ELF-1 (cell line): ENCODE measurements at regions not wholly inside any gene's neighbourhood (a gene's known extent, or its start where the extent isn't known, plus 50 kb on each side); places are given as distances from the start of the nearest gene placed in this dataset.
"Not testable (repeated sequence)": the region's sequence is repeated elsewhere in the genome, so short reads cannot be mapped to it uniquely, and the experiment has no call there.

Source experiments
- DNase-seq: peaks from one replicate; pipeline ENCODE4 v3.0.0-alpha.2; 2016; ENCODE audit warnings: low read depth, low spot score

- DNase-seq: no peak
Observed at GRCh38 chr1:38787041-38787440, 72.5 kb downstream of the RRAGC start.

- no peak for DNase-seq
Observed at GRCh38 chr1:38786040-38786436, 73.5 kb downstream of the RRAGC start.

DNA sequence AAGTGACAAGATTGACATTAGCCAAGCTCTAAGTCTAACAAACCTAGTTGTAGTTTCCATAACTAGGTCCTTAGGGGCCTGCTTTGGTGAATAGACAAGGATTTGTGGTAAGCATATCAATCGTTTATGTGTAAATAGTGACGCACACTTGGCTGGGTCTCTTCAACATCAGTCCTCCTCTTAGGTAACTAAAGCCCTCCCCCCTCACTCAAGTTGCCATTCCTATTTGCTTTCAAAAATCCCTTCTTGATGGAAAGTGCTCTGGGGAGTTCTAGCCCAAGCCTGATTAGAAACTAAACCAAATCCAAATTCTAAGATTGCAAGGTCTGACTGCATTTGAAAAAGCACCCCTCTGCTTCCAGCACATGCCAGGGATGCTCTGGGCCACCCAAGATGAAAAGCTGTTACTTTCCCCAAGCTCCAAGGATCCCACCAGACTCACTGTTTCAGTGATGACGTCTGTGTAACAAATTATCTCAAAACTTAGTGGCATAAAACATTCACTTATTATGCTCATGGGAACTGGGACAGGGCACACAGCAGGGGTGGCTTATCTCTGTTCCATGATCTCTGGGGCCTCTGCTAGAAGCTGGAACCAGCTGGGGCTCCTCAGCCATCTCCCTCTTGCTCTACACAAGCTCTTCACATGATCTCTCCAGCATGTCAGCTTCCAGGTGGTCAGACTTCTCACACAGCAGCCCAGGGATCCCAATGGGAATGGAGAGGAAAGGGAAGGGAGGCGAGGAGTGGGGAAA, 74.1 kb downstream of the RRAGC start:
- no peak for DNase-seq

GRCh38 chr1:38784452-38785284, 74.9 kb downstream of the RRAGC start:
- DNase-seq: no peak

DNA sequence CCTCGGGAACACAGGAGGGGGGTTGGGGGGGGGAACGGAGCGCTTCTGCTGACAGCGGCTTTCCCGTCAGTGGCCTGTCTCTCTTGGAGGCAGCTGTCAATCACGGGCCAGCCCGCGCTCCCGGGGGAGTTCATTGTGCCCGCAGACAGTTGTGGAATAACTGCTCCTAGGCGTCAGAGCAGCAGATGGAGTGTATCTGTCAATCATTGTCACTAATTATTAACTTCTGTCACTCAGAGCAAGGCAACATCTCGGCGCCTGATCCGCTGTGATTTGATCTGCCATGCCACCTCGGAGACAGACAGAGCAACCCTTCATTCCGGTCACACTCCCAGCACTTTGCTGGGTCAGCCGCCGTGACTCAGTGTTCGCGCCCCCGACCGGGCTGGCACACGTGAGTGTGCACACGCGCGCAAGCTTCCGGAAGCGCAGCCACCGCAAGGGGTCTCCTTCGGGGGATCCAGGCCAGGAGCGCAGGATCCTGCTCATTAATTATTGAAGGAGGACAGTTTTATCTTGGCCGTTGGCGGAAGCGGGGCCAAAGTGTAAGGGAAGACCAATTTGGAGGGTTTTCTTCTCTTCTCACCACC, 75.8 kb downstream of the RRAGC start:
- DNase-seq: peak; percentile 61

- no peak for DNase-seq
Observed at GRCh38 chr1:38781872-38782617, 77.5 kb downstream of the RRAGC start.

GRCh38 chr1:38780133-38780532, 79.4 kb downstream of the RRAGC start:
- DNase-seq: no peak

DNA sequence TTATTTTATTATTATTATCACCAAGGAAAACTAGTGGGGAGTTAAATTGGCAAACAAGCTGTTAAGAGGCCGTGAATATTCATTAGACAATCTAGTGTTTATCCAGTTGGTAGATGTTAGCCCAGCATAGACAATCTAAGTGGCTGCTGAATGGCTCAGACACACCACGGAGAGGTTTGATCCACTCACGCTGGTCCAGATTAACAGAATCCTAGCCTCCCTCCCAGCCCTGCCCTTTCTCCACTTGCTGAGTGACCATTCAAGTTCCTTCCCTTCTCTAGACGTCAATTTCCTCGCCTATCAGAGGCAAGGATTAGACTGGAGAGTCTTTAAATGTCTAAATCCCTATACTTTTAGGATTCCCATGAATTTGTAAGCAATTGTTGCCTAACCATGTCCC, 80.1 kb downstream of the RRAGC start:
- no peak for DNase-seq

DNA sequence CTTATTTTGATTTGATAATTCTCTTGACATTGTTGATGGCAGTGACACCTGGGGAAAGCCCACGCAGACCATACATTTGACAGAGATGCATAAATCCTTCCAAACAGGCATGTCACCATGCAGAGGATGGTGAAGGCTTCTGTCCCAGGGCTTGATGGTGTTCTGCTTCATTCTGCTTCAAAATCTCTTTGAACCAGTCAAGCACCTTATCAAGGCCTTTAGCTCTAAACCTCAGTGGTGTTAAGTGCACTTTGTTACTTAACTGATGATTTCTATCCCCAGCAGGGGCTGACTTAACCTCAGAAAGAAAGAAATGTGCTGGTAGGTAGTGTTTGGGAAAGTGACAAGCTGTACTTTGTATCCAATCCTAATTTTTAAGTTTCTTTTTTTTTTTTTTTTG, 81.1 kb downstream of the RRAGC start:
- no peak for DNase-seq

DNA sequence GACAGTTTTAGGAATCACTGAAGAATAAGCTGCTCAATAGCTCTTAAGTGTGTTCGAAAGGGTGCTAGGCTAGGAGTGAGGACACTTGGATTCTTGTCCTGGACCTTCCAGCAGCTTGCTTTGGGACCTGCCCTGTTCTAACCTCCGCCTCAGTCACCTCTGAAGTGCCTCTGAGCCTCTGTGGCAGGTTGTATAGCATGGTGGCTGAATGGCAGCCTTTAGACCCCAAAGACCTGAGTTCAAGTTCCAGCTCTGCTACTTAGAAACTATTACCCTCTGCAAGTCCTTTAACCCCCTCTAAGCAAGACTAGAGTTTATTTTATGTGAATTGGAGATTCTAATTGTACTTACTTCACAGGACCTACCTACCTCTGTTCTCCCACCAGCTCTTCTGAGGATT, 81.5 kb downstream of the RRAGC start:
- no peak for DNase-seq

- DNase-seq: no peak
Observed at GRCh38 chr1:38777464-38777957, 82.1 kb downstream of the RRAGC start.

DNA sequence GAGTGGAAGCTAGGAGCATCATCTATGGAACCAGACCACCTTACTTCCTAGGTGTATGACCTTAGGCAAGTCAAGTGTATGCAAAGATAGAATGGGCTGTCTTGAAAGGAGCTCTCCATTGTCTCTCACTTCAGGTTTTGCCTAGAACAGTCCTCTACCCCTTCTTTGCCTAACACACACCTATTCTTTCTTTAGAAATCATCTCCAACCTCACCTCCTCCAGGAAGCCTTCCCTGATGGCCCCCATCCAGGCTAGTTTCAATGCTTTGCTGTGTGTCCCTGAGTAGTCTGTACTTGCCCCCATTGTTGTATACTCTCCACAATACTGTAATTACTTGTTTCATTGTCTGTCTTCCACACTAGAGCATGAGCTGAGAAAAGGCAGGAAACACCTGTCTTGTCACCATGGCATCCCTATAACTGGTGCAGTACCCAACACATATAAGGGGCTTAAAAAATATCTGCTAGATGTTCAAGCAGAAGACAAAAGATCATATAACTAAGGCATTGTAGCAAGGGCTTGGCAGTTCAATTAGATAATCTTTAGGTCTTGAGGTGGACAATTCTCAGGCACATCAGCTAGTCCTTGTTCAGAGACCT, 83.0 kb downstream of the RRAGC start:
- no peak for DNase-seq

- DNase-seq: no peak
Observed at GRCh38 chr1:38775175-38775845, 84.3 kb downstream of the RRAGC start.

GRCh38 chr1:38773483-38773882, 86.1 kb downstream of the RRAGC start:
- no peak for DNase-seq

DNA sequence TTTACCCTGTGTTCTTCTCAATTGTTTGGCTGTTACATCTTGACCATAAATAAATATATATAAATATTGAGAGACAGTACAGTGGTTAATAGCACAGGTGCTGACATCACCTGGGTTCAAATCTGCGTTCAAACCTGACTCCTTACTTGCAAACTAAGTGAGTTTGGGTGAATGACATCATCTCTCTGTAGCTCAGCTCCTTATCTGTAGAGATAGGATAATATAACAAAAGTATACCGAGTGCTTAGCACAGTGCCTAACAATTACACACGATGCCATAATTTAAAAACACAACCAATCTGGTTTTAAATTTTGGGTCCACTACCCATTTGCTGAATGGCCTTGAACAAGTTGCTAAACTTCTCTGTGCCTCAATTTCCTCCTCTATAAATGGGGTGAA, 86.6 kb downstream of the RRAGC start:
- DNase-seq: no peak

GRCh38 chr1:38772026-38772425, 87.5 kb downstream of the RRAGC start:
- DNase-seq: peak; percentile 23

DNA sequence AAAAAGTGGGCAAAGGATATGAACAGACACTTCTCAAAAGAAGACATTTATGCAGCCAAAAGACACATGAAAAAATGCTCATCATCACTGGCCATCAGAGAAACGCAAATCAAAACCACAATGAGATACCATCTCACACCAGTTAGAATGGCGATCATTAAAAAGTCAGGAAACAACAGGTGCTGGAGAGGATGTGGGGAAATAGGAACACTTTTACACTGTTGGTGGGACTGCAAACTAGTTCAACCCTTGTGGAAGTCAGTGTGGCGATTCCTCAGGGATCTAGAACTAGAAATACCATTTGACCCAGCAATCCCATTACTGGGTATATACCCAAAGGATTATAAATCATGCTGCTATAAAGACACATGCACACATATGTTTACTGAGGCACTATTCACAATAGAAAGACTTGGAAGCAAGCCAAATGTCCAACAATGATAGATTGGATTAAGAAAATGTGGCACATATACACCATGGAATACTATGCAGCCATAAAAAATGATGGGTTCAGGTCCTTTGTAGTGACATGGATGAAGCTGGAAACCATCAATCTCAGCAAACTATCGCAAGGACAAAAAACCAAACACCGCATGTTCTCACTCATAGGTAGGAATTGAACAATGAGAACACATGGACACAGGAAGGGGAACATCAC, 88.9 kb downstream of the RRAGC start:
- not testable (repeated sequence) for DNase-seq

DNA sequence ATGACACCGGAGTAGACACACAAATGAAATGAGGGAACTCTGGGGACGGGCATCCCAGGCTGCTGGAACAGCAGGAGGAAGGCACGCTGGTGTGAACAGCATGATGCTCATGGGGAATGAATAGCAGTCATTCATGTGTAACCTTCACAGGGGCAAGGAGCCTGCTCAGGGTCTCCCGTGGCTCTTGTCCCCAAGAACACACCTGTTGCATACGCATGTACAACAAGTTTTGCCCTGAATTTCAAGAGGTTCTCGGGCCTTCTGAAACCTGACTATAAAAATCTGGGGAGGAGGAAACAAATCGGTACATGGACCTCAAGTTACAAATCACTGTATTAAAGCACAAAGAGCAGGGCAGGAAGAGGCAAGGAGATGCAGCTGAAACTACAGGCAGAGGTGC, 93.4 kb downstream of the RRAGC start:
- no peak for DNase-seq

- no peak for DNase-seq
Observed at GRCh38 chr1:38763121-38763520, 96.5 kb downstream of the RRAGC start.

DNA sequence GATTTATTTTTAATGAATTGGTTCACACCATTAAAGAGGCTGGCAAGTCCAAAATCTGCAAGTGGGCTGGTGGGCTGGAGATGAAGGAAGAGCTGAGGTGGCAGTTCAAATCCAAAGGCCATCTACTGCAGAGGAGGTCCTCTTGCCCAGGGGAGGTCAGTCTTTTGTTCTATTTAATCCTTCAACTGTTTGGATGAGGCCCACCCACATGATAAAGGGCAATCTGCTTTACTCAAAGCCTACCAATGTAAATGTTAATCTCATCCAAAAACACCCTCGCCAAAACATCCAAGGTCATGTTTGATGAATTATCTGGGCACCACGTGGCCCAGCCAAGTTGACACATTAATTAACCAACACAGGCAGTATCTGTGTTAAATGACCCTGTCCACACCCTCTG, 99.0 kb downstream of the RRAGC start:
- DNase-seq: no peak
